Activated CD4-positive, alpha-beta T cell treated with anti-CD3 and anti-CD28 coated beads, Interleukin-2, amount 10 ng/mL, durations not matched to agents 24 days and 14 days (primary cell): ENCODE measurements at regions not wholly inside any gene's neighbourhood (a gene's known extent, or its start where the extent isn't known, plus 50 kb on each side); places are given as distances from the start of the nearest gene placed in this dataset.
"Not testable (repeated sequence)": the region's sequence is repeated elsewhere in the genome, so short reads cannot be mapped to it uniquely, and the experiment has no call there.

Source experiments
- DNase-seq: peaks from one replicate; pipeline ENCODE4 v3.0.0; 2022
- H3K27ac Mint-ChIP-seq: one replicate; pipeline ENCODE4 v1.8.0; 2022; ENCODE audit warnings: mild to moderate bottlenecking, mixed read lengths
- H3K27me3 Mint-ChIP-seq: one replicate; pipeline ENCODE4 v1.8.0; 2022; ENCODE audit warnings: mixed read lengths
- H3K36me3 Mint-ChIP-seq: one replicate; pipeline ENCODE4 v1.8.0; 2022; ENCODE audit warnings: low read depth, mild to moderate bottlenecking, mixed read lengths
- H3K4me1 Mint-ChIP-seq: one replicate; pipeline ENCODE4 v1.8.0; 2021; ENCODE audit warnings: mixed read lengths
- H3K4me3 Mint-ChIP-seq: one replicate; pipeline ENCODE4 v1.8.0; 2022; ENCODE audit warnings: mild to moderate bottlenecking, moderate library complexity, mixed read lengths
- H3K9me3 Mint-ChIP-seq: one replicate; pipeline ENCODE4 v1.8.0; 2021; ENCODE audit warnings: mixed read lengths
- intact Hi-C: fragments of 100-400 bp; cut with micrococcal nuclease; formaldehyde crosslinking; loops from one replicate; pipeline ENCODE4 v1.15.1; 2023

DNA sequence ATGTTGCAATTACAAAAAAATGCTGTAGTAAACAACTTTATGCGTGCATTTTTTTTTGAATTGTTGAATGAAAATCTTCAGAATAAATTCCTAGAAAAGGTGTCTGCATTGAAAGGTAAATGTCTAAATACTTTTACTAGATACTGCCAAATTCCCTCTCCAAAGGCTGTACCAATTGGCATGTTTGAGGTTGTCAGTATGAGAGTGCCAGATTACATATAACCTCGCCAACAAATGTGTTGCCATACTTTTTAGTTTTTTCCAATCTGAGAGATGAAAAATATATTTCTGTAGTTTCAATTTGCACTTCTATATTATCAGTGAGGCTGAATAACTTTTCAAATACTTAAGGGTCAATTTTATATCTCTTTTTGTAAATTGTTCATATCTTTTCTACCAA lies 261.5 kb upstream of the TARS1 start:
- H3K9me3 Mint-ChIP-seq: no peaks in the 10 kb centered on the region
- no peaks in the 10 kb centered on the region for H3K27me3 Mint-ChIP-seq
- H3K4me3 Mint-ChIP-seq: no peak overlapping the region
- intact Hi-C loops: no loop called here
- H3K36me3 Mint-ChIP-seq: no peaks in the 10 kb centered on the region
- no peak for DNase-seq
- H3K4me1 Mint-ChIP-seq: no peaks in the 10 kb centered on the region
- no peak overlapping the region for H3K27ac Mint-ChIP-seq

GRCh38 chr5:33180900-33181299 lies 259.9 kb upstream of the TARS1 start:
- Mint-ChIP-seq H3K27ac (no peak overlapping the region), H3K4me3 (no peak overlapping the region), H3K9me3 (no peaks in the 10 kb centered on the region), H3K27me3 (no peaks in the 10 kb centered on the region), H3K4me1 (no peaks in the 10 kb centered on the region), H3K36me3 (no peaks in the 10 kb centered on the region)
- intact Hi-C loops: no loop called here
- no peak for DNase-seq

- intact Hi-C loops: no loop called here
- H3K36me3 Mint-ChIP-seq: no peaks in the 10 kb centered on the region
- H3K27me3 Mint-ChIP-seq: no peaks in the 10 kb centered on the region
Observed at GRCh38 chr5:33182986-33183385, 257.8 kb upstream of the TARS1 start.

DNA sequence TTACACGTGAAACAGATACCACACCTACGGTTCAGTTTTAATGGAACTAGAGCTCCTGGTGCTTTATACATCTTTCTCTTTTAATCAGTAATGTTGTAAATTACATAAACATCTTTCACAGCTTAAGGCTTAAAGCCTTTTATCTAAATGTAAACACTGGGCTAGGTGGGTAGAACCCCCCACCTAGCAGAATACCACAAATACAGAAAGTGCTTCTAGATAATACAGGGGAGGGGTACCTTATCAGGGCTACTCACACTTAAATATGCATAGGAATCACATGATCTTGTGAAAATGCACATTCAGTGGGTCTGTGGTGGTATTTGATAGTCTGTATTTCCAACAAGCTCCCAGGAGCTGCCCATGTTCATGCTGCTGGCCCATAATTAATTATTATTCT lies 256.4 kb upstream of the TARS1 start:
- no peaks in the 10 kb centered on the region for H3K27me3 Mint-ChIP-seq
- intact Hi-C loops: no loop called here
- no peaks in the 10 kb centered on the region for H3K4me1 Mint-ChIP-seq
- DNase-seq: no peak
- H3K9me3 Mint-ChIP-seq: no peaks in the 10 kb centered on the region
- no peak overlapping the region for H3K4me3 Mint-ChIP-seq
- H3K27ac Mint-ChIP-seq: no peak overlapping the region
- no peaks in the 10 kb centered on the region for H3K36me3 Mint-ChIP-seq

More at GRCh38 chr5:33182986-33183385, 257.8 kb upstream of the TARS1 start:
- Mint-ChIP-seq H3K9me3 (no peaks in the 10 kb centered on the region), H3K4me1 (no peaks in the 10 kb centered on the region), H3K27ac (no peak overlapping the region), H3K4me3 (no peak overlapping the region)
- DNase-seq: no peak

- Mint-ChIP-seq H3K9me3 (peaks cover 9% of the 10 kb centered on the region), H3K4me1 (no peaks in the 10 kb centered on the region), H3K27me3 (no peaks in the 10 kb centered on the region), H3K4me3 (no peak overlapping the region), H3K27ac (no peak overlapping the region), H3K36me3 (no peaks in the 10 kb centered on the region)
- intact Hi-C loops: no loop called here
- no peak for DNase-seq
Observed at GRCh38 chr5:33188089-33188488, 252.7 kb upstream of the TARS1 start.

DNA sequence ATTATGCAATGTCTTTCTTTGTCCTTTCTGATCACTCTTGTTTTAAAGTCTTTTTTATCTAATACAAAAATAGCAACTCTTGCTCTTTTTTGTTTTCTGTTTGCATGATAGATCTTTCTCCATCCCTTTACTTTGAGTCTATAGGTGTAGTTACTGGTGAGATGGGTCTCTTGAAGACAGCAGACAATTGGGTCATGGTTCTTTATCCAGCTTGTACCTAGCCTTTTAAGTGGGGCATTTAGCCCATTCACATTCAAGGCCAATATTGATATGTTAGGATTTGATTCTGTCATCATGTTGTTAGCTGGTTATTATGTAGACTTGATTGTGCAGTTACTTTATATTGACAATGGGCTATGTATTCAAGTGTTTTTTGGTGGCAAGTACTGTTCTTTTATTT lies 245.9 kb upstream of the TARS1 start:
- no peaks in the 10 kb centered on the region for H3K36me3 Mint-ChIP-seq
- intact Hi-C loops: no loop called here
- no peaks in the 10 kb centered on the region for H3K27me3 Mint-ChIP-seq
- H3K9me3 Mint-ChIP-seq: peaks cover 13% of the 10 kb centered on the region
- no peak overlapping the region for H3K4me3 Mint-ChIP-seq
- no peak overlapping the region for H3K27ac Mint-ChIP-seq
- H3K4me1 Mint-ChIP-seq: no peaks in the 10 kb centered on the region
- no peak for DNase-seq

DNA sequence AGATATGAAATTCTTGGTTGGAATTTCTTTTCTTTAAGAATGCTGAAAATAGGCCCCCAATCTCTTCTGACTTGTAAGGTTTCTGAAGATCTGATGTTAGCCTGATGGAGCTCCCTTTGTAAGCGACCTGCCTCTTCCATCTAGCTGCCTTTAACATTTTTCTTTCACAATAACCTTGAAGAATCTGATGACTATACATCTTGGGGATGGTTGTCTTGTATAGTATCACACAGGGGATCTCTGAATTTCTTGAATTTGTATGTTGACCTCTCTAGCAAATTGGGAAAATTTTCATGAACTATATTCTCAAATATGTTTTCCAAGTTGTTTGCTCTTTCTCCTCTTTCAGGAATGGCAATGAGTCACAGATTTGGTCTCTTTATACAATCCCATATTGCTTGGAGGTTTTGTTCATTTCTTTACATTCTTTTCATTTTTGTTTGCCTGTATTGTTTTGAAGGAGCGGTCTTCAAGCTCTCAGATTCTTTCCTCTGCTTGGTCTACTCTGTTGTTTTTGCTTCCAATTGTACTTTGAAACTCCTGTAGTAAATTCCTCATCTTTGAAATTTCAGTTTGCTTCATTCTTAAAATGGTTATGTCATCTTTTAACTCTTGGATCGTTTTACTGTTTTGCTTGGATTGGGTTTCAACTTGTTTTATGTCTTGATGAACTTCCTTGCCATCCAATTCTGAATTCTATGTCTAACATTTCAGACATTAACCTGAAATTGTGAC lies 245.2 kb upstream of the TARS1 start:
- no peak overlapping the region for H3K4me3 Mint-ChIP-seq
- H3K9me3 Mint-ChIP-seq: peaks cover 11% of the 10 kb centered on the region
- no peak for DNase-seq
- no peaks in the 10 kb centered on the region for H3K4me1 Mint-ChIP-seq
- no peak overlapping the region for H3K27ac Mint-ChIP-seq
- no peaks in the 10 kb centered on the region for H3K36me3 Mint-ChIP-seq
- intact Hi-C loops: no loop called here
- no peaks in the 10 kb centered on the region for H3K27me3 Mint-ChIP-seq

GRCh38 chr5:33198836-33199235 lies 241.9 kb upstream of the TARS1 start:
- intact Hi-C loops: no loop called here
- Mint-ChIP-seq H3K36me3 (no peaks in the 10 kb centered on the region), H3K4me3 (no peak overlapping the region), H3K4me1 (no peaks in the 10 kb centered on the region), H3K27me3 (no peaks in the 10 kb centered on the region), H3K9me3 (peaks cover 4% of the 10 kb centered on the region), H3K27ac (no peak overlapping the region)
- no peak for DNase-seq

- Mint-ChIP-seq H3K9me3 (no peaks in the 10 kb centered on the region), H3K4me3 (no peak overlapping the region), H3K36me3 (no peaks in the 10 kb centered on the region), H3K4me1 (no peaks in the 10 kb centered on the region), H3K27me3 (no peaks in the 10 kb centered on the region), H3K27ac (no peak overlapping the region)
- intact Hi-C loops: no loop called here
- DNase-seq: no peak
Observed at GRCh38 chr5:33203931-33204330, 236.8 kb upstream of the TARS1 start.

DNA sequence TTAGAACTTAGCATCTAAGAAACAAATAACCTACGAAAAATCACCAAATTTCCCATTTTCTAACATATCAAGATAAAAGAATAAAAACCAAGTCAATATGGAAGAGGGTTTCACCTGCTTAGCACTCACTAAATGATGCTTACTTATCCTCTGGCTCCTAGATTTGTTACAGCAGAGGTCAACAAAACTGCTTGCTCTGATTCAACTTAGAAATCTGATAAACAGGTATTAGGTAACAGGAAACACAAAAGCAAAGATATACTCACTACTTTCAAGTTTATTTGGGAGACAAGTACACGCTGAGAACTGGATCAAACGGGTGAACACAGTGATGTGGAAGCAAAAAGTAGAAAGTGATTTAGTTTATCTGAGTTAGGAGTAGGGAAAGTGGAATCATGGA lies 235.7 kb upstream of the TARS1 start:
- H3K27me3 Mint-ChIP-seq: no peaks in the 10 kb centered on the region
- H3K4me3 Mint-ChIP-seq: no peak overlapping the region
- intact Hi-C loops: no loop called here
- H3K9me3 Mint-ChIP-seq: no peaks in the 10 kb centered on the region
- DNase-seq: no peak
- H3K36me3 Mint-ChIP-seq: no peaks in the 10 kb centered on the region
- H3K4me1 Mint-ChIP-seq: no peaks in the 10 kb centered on the region
- H3K27ac Mint-ChIP-seq: no peak overlapping the region

DNA sequence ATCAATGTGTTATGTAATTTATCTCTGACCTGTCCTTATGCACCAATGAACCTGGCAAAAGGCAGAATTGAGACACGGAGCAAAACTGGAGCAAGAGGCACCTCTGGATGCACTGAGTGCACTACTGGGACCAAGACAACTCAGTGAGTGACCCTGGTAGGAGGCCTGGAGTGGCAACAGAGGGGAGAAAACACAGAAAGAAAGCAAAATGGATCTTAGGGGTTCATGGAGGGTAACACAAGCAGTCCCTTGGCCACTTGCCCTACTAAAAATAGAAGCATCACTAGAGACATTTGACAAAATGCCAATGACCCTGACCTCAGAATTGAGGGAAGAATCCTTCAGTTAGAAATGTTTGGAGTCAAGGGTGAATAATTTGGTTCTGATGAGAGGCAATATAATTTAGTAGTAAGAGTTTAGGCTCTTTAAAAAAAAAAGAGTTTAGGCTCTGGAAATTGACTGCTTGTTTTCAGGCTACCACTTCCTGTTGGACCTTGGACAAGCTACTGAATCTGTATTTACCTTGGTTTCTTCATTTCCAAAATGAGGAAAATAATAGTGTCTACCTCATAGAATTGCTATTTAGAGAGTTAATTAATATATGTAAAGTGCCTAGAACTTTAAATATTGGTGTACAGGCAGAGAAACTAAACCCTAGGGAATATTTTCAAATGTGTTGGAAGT lies 234.9 kb upstream of the TARS1 start:
- Mint-ChIP-seq H3K27ac (no peak overlapping the region), H3K27me3 (no peaks in the 10 kb centered on the region), H3K9me3 (no peaks in the 10 kb centered on the region), H3K4me3 (no peak overlapping the region), H3K4me1 (no peaks in the 10 kb centered on the region), H3K36me3 (no peaks in the 10 kb centered on the region)
- intact Hi-C loops: no loop called here
- DNase-seq: no peak

DNA sequence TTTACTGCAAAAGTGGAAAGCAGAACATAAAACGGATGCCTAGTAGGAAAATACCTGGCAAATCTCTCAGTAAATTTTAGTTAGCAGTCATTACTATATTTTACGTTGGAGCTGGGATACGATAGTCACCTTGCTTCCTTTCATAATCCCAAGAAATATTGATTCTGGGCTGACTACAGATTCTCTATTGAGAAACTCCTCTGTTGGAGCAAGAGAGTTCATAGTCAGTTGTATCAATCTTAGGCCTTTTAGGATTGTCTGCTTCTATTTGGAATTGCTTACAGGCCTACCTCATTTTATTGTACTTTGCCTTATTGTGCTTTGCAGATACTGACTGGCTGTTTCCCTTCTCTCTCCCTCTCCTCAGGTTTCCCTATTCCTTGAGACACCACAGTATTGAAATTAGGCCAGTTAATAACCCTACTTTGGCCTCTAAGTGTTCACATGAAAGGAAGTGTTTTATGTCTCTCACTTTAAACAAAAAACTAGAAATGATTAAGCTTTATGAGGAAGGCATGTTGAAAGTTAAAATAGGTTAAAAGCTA lies 233.7 kb upstream of the TARS1 start:
- DNase-seq: no peak
- Mint-ChIP-seq H3K9me3 (no peaks in the 10 kb centered on the region), H3K4me3 (no peak overlapping the region), H3K4me1 (no peaks in the 10 kb centered on the region), H3K36me3 (no peaks in the 10 kb centered on the region), H3K27me3 (no peaks in the 10 kb centered on the region), H3K27ac (no peak overlapping the region)
- intact Hi-C loops: no loop called here

DNA sequence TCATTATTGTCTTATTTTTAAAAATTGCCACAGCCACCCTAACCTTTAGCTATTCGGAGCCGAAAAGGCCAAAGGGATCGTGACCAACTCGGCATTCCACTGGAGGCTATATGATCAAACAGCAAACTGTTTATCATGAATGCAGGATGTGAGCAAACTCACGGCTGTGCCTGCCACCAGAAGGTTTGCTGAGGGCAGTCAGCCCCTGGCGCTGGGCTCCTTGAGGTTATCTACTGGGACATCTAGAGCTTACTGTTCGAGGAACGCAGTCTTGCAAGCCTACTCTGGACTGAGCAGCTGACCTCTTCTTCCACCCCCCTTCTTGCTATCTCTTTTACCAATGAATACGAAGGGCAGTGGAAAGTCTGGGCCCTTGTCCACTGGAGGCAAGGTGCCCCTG lies 231.5 kb upstream of the TARS1 start:
- intact Hi-C loops: no loop called here
- peaks cover under 1% of the 10 kb centered on the region for H3K9me3 Mint-ChIP-seq
- no peak overlapping the region for H3K27ac Mint-ChIP-seq
- DNase-seq: no peak
- no peak overlapping the region for H3K4me3 Mint-ChIP-seq
- no peaks in the 10 kb centered on the region for H3K36me3 Mint-ChIP-seq
- H3K27me3 Mint-ChIP-seq: no peaks in the 10 kb centered on the region
- no peaks in the 10 kb centered on the region for H3K4me1 Mint-ChIP-seq

- H3K4me1 Mint-ChIP-seq, H3K9me3 Mint-ChIP-seq, H3K4me3 Mint-ChIP-seq, H3K27me3 Mint-ChIP-seq, H3K36me3 Mint-ChIP-seq, intact Hi-C loops, H3K27ac Mint-ChIP-seq, DNase-seq: not testable (repeated sequence)
Observed at GRCh38 chr5:33210221-33210620, 230.5 kb upstream of the TARS1 start.
